SH-SY5Y (cell line): ENCODE measurements at regions not wholly inside any gene's neighbourhood (a gene's known extent, or its start where the extent isn't known, plus 50 kb on each side); places are given as distances from the start of the nearest gene placed in this dataset.

Experiments
- GATA2 ChIP-seq: IDR thresholded peaks from 2 replicates; pipeline ENCODE4 v1.6.1; 2011; ENCODE audit warnings: mild to moderate bottlenecking, low read depth, low read length
- GATA3 ChIP-seq: IDR thresholded peaks from 2 replicates; pipeline ENCODE4 v1.6.1; 2011; ENCODE audit warnings: low read depth, mild to moderate bottlenecking, low read length, moderate library complexity

DNA sequence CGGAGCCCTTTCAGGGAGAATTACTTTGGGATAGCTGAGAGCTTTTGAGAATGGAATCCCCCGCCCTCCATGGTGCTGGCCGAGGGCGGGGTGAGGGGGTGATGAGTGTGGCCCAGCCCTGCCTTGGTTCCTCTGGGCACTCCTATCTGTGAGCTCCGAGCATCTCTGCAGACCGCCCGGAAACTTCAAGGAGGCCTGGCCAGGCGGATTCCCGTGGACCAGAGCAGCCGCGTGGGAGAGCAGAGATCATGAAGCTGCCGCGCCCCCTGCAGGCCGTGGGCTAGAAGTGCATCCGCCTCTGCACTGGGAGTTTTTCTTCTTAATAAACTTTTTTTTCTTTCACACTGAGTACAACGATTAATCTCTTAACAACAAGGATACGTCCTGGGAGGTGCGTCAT, 392.9 kb upstream of the EEF2KMT start:
- no peak for TF ChIP-seq GATA2
- TF ChIP-seq GATA3: no peak
